Mesenchymal stem cell (in vitro differentiated cells and primary cell): ENCODE measurements at regions not wholly inside any gene's neighbourhood (a gene's known extent, or its start where the extent isn't known, plus 50 kb on each side); places are given as distances from the start of the nearest gene placed in this dataset.

Source experiments
- DNase-seq: peaks from one replicate; pipeline ENCODE4 v3.0.0-alpha.2; 2013
- H2AFZ ChIP-seq: one replicate; pipeline ENCODE4 v1.6.1; 2013; ENCODE audit warnings: low read depth, mild to moderate bottlenecking, control low read depth, inconsistent platforms, low read length, moderate library complexity
- H2AK5ac ChIP-seq: 2 replicates; pipeline ENCODE4 v1.6.1; 2013; ENCODE audit warnings: low read length, moderate library complexity, mild to moderate bottlenecking, inconsistent platforms; ENCODE audit not compliant: severe bottlenecking
- H2BK120ac ChIP-seq: one replicate; pipeline ENCODE4 v1.6.1; 2013; ENCODE audit warnings: low read depth, mild to moderate bottlenecking, inconsistent platforms, low read length, moderate library complexity
- H2BK12ac ChIP-seq, 2 experiments: one replicate each; pipeline ENCODE4 v1.6.1; 2013; ENCODE audit warnings: inconsistent platforms in 2 of 2, low read length in 2 of 2, mild to moderate bottlenecking in 2 of 2, moderate library complexity in 2 of 2, control low read depth in 1 of 2
- H2BK15ac ChIP-seq: one replicate; pipeline ENCODE4 v1.6.1; 2013; ENCODE audit warnings: mild to moderate bottlenecking, low read depth, inconsistent platforms; ENCODE audit not compliant: poor library complexity, severe bottlenecking
- H2BK5ac ChIP-seq: 2 replicates; pipeline ENCODE4 v1.6.1; 2013; ENCODE audit warnings: low read depth, mild to moderate bottlenecking, low read length, control low read depth, inconsistent platforms; ENCODE audit not compliant: poor library complexity, severe bottlenecking
- H3K14ac ChIP-seq, 2 experiments: one replicate each; pipeline ENCODE4 v1.6.1; 2013; ENCODE audit warnings: inconsistent platforms in 2 of 2, low read length in 2 of 2, control low read depth in 1 of 2, mild to moderate bottlenecking in 1 of 2, moderate library complexity in 1 of 2
- H3K18ac ChIP-seq, 2 experiments: one replicate each; pipeline ENCODE4 v1.6.1; 2013; ENCODE audit warnings: inconsistent platforms in 2 of 2, low read length in 2 of 2, control low read depth in 1 of 2, low read depth in 1 of 2, mild to moderate bottlenecking in 1 of 2
- H3K23ac ChIP-seq, 2 experiments: one replicate each; pipeline ENCODE4 v1.6.1; 2013; ENCODE audit warnings: inconsistent platforms in 2 of 2, low read length in 2 of 2, mild to moderate bottlenecking in 2 of 2, moderate library complexity in 2 of 2, control low read depth in 1 of 2
- H3K27ac ChIP-seq: 2 replicates; pipeline ENCODE4 v1.5.1; 2013; ENCODE audit warnings: mild to moderate bottlenecking, moderate library complexity, low read length, control low read depth, inconsistent platforms; ENCODE audit not compliant: poor library complexity, severe bottlenecking
- H3K27me3 ChIP-seq, 2 experiments: 2 replicates each; pipeline versions ENCODE4 v1.6.1 to v1.7.0; 2013; ENCODE audit warnings: low read length in 2 of 2, mild to moderate bottlenecking in 2 of 2, moderate library complexity in 2 of 2, control low read depth in 1 of 2, inconsistent platforms in 1 of 2; ENCODE audit not compliant: control insufficient read depth in 1 of 2, insufficient read depth in 1 of 2
- H3K36me3 ChIP-seq, 2 experiments: 2 replicates each; pipeline versions ENCODE4 v1.6.1 to v1.7.0; 2013; ENCODE audit warnings: low read length in 2 of 2, control low read depth in 1 of 2, inconsistent platforms in 1 of 2, low read depth in 1 of 2, mild to moderate bottlenecking in 1 of 2; ENCODE audit not compliant: insufficient read depth in 2 of 2, control insufficient read depth in 1 of 2
- H3K4ac ChIP-seq, 2 experiments: one replicate each; pipeline ENCODE4 v1.6.1; 2013; ENCODE audit warnings: inconsistent platforms in 2 of 2, low read length in 2 of 2, mild to moderate bottlenecking in 2 of 2, moderate library complexity in 2 of 2, control low read depth in 1 of 2, low read depth in 1 of 2
- H3K4me1 ChIP-seq: 2 replicates; pipeline ENCODE4 v1.6.1; 2013; ENCODE audit warnings: low read depth, low read length, control low read depth; ENCODE audit not compliant: control insufficient read depth, insufficient read depth
- H3K4me2 ChIP-seq: 2 replicates; pipeline ENCODE4 v1.6.1; 2013; ENCODE audit warnings: low read length, mild to moderate bottlenecking, inconsistent platforms; ENCODE audit not compliant: poor library complexity, severe bottlenecking
- H3K4me3 ChIP-seq, 2 experiments: 2 replicates each; pipeline versions ENCODE4 v1.5.1 to v1.7.0; 2013; ENCODE audit warnings: low read length in 2 of 2, mild to moderate bottlenecking in 2 of 2, control low read depth in 1 of 2, low read depth in 1 of 2; ENCODE audit not compliant: insufficient read depth in 1 of 2
- H3K79me1 ChIP-seq: replicated peaks from 2 replicates; pipeline ENCODE4 v1.6.1; 2013; ENCODE audit warnings: mild to moderate bottlenecking, control low read depth, low read length, inconsistent platforms; ENCODE audit not compliant: poor library complexity, severe bottlenecking
- H3K9ac ChIP-seq: 2 replicates; pipeline ENCODE4 v1.7.0; 2013; ENCODE audit warnings: mild to moderate bottlenecking, low read length, moderate library complexity
- H3K9me3 ChIP-seq: 2 replicates; pipeline ENCODE4 v1.7.0; 2013; ENCODE audit warnings: mild to moderate bottlenecking, low read length; ENCODE audit not compliant: control insufficient read depth
- H4K8ac ChIP-seq: one replicate; pipeline ENCODE4 v1.6.1; 2013; ENCODE audit warnings: inconsistent platforms, mild to moderate bottlenecking, low read length, moderate library complexity
- H4K91ac ChIP-seq: one replicate; pipeline ENCODE4 v1.6.1; 2013; ENCODE audit warnings: mild to moderate bottlenecking, low read length, inconsistent platforms
- WGBS: methylation state at CpG from one replicate; pipeline ENCODE4 v1.1.7; 2013; ENCODE audit warnings: mixed read lengths; 5-methylcytosine and 5-hydroxymethylcytosine counted together

- Histone ChIP-seq H3K4me2 (no peak overlapping the region), H2BK15ac (peak overlapping the region; percentile 40), H3K79me1 (no peaks in the 10 kb centered on the region), H2BK5ac (no peak overlapping the region), H3K36me3 (no peaks in the 10 kb centered on the region), H3K4me1 (no peaks in the 10 kb centered on the region), H3K27ac (no peak overlapping the region), H2AFZ (no peak overlapping the region), H2BK120ac (no peak overlapping the region), H4K8ac (peak overlapping the region; percentile 17), H2BK12ac (no peak overlapping the region), H3K14ac (peak overlapping the region in 1 of 2 experiments; percentile 83), H3K9ac (no peak overlapping the region), H4K91ac (no peak overlapping the region), H3K4me3 (no peak overlapping the region), H3K23ac (no peak overlapping the region), H3K18ac (no peak overlapping the region), H3K9me3 (no peaks in the 10 kb centered on the region), H3K4ac (no peak overlapping the region), H2AK5ac (no peak overlapping the region), H3K27me3 (no peaks in the 10 kb centered on the region)
- 95% methylated on average over 3 of the region's 3 CpGs for WGBS
- no peak for DNase-seq
These were observed 89.2 kb downstream of the ETS2 start for GRCh38 chr21:38894899-38895298.

- Histone ChIP-seq H2BK15ac (no peak overlapping the region), H4K91ac (no peak overlapping the region), H3K36me3 (no peaks in the 10 kb centered on the region), H3K27ac (no peak overlapping the region), H3K9ac (no peak overlapping the region), H3K23ac (no peak overlapping the region), H3K4me3 (no peak overlapping the region), H3K18ac (no peak overlapping the region), H2AFZ (no peak overlapping the region), H3K9me3 (peaks cover 32% of the 10 kb centered on the region), H2BK12ac (no peak overlapping the region), H4K8ac (no peak overlapping the region), H3K4me1 (no peaks in the 10 kb centered on the region), H3K4me2 (no peak overlapping the region), H3K27me3 (no peaks in the 10 kb centered on the region), H2BK120ac (no peak overlapping the region), H3K4ac (no peak overlapping the region), H2BK5ac (no peak overlapping the region), H3K79me1 (no peaks in the 10 kb centered on the region), H3K14ac (no peak overlapping the region), H2AK5ac (no peak overlapping the region)
- 95% methylated on average over 1 of the region's 2 CpGs for WGBS
- DNase-seq: peak; percentile 23
These were observed 83.3 kb downstream of the ETS2 start for GRCh38 chr21:38888991-38889561.

- Histone ChIP-seq H3K14ac (no peak overlapping the region), H4K8ac (no peak overlapping the region), H3K4me2 (no peak overlapping the region), H4K91ac (no peak overlapping the region), H2AFZ (no peak overlapping the region), H3K23ac (no peak overlapping the region), H2BK12ac (no peak overlapping the region), H3K9me3 (peaks cover 41% of the 10 kb centered on the region), H3K4me3 (no peak overlapping the region), H3K4ac (no peak overlapping the region), H3K27ac (no peak overlapping the region), H2AK5ac (no peak overlapping the region), H2BK5ac (no peak overlapping the region), H3K27me3 (no peaks in the 10 kb centered on the region), H3K79me1 (no peaks in the 10 kb centered on the region), H3K4me1 (no peaks in the 10 kb centered on the region), H2BK15ac (no peak overlapping the region), H3K36me3 (no peaks in the 10 kb centered on the region), H3K9ac (no peak overlapping the region), H2BK120ac (no peak overlapping the region), H3K18ac (no peak overlapping the region)
- no peak for DNase-seq
- 77% methylated on average over 1 of the region's 2 CpGs for WGBS
These were observed 82.0 kb downstream of the ETS2 start for GRCh38 chr21:38887749-38888148.

GRCh38 chr21:38887062-38887686, 81.4 kb downstream of the ETS2 start:
- Histone ChIP-seq H2BK15ac (no peak overlapping the region), H2BK5ac (no peak overlapping the region), H4K91ac (no peak overlapping the region), H4K8ac (no peak overlapping the region), H3K9me3 (peaks cover 41% of the 10 kb centered on the region), H3K14ac (no peak overlapping the region), H2AFZ (no peak overlapping the region), H3K36me3 (no peaks in the 10 kb centered on the region), H3K4me3 (no peak overlapping the region), H2BK120ac (no peak overlapping the region), H3K18ac (no peak overlapping the region), H3K23ac (no peak overlapping the region), H2BK12ac (no peak overlapping the region), H3K9ac (no peak overlapping the region), H3K27ac (no peak overlapping the region), H3K4me2 (no peak overlapping the region), H3K4me1 (no peaks in the 10 kb centered on the region), H2AK5ac (no peak overlapping the region), H3K27me3 (no peaks in the 10 kb centered on the region), H3K4ac (no peak overlapping the region), H3K79me1 (no peaks in the 10 kb centered on the region)
- WGBS: 94% methylated on average over 5 of the region's 5 CpGs
- DNase-seq: no peak
